22Rv1 (cell line): ENCODE measurements at regions not wholly inside any gene's neighbourhood (a gene's known extent, or its start where the extent isn't known, plus 50 kb on each side); places are given as distances from the start of the nearest gene placed in this dataset.

Experiments used
- H3K27ac ChIP-seq: fragments of 450-650 bp; 2 replicates; pipeline ENCODE4 v1.5.1; 2017
- ZFX ChIP-seq: fragments of 450-650 bp; IDR thresholded peaks from 2 replicates; pipeline ENCODE4 v1.6.1; 2017; ENCODE audit warnings: antibody characterized with exemption, borderline replicate concordance
- TF ChIP-seq, protein P1 (sequence below): fragments of 450-650 bp; IDR thresholded peaks from 2 replicates; pipeline ENCODE4 v1.5.1; 2017; ENCODE audit warnings: mild to moderate bottlenecking

DNA sequence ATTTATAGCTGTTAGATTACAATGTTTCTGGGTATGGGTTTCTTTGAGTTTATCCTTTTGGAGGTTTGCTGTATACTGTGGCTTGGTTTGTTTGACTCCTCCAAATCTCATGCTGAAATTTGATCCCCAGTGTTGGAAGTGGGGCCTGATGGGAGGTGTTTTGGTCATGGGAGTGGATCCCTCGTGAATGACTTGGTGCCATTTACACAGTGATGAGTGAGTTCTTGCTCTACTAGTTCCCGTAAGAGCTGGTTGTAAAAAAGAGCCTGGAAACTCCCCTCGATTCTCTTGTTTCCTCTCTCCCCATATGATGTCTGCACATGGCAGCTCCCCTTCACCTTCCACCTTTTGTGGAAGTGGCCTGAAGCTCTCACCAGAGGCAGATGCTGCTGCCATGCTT lies 324.1 kb downstream of the C7orf25 start:
- no peak for TF ChIP-seq ZFX
- TF ChIP-seq, protein P1, sequence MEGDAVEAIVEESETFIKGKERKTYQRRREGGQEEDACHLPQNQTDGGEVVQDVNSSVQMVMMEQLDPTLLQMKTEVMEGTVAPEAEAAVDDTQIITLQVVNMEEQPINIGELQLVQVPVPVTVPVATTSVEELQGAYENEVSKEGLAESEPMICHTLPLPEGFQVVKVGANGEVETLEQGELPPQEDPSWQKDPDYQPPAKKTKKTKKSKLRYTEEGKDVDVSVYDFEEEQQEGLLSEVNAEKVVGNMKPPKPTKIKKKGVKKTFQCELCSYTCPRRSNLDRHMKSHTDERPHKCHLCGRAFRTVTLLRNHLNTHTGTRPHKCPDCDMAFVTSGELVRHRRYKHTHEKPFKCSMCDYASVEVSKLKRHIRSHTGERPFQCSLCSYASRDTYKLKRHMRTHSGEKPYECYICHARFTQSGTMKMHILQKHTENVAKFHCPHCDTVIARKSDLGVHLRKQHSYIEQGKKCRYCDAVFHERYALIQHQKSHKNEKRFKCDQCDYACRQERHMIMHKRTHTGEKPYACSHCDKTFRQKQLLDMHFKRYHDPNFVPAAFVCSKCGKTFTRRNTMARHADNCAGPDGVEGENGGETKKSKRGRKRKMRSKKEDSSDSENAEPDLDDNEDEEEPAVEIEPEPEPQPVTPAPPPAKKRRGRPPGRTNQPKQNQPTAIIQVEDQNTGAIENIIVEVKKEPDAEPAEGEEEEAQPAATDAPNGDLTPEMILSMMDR = no peak
- H3K27ac ChIP-seq = no peak overlapping the region

DNA sequence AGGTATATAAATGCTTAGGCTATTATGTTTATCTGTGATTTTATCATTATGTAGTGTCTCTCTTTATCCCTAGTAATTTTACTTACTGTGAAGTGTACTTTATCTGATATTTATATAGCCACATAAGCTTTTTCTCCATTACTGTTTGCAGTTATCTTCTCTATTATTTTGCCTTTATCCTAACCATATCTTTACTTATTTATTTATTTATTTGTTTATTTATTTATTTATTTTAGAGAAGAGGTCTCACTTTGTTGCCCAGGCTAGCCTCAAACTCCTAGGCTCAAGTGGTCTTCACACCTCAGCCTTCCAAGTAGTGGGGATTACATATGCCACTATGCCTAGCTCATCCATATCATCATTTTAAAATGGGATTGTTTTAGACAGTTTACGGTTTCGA lies 331.8 kb downstream of the C7orf25 start:
- no peak overlapping the region for H3K27ac ChIP-seq
- TF ChIP-seq, protein P1 = no peak
- TF ChIP-seq ZFX = no peak

DNA sequence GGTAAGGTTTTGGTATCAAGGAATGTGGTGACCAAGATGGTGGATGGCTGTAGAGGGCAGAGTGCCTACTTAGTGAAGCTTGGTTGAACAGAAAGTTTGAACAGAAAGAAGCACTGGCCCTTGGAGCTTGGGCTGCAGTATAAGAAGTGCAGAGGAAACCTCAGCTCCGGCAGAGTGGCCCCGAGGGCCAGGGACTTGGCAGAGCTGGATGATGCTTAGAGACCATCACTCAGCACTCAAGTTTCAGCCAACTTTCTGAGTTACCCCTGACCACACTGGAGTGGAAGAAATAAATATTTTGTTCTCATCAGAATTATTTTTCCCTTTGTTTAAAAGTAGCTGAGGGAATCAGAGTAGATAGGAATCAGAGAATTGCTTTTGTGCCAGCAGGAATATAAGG lies 336.7 kb downstream of the C7orf25 start:
- no peak for TF ChIP-seq ZFX
- TF ChIP-seq, protein P1 = 0 out of 2 replicates have a peak, but pooled peaks have one; percentile 2
- H3K27ac ChIP-seq = no peak overlapping the region

DNA sequence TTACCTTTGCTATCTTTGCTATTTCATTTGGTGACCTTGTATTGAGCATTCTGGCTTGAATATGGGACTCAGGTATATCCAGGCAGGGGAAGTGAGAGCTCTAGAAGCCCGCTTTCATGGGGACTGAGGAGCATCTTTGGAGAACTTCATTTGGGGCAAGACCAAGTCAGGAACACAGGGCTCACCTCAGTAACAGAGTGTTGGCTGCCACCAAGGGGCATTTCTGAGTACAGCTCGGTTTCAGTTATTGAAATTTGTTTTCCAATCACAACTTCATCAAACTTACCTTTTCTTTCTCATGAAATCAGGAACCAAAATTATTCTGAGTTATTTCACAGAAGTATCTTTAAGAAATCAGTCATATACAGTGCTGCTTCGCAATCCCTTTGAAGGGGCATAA lies 337.2 kb downstream of the C7orf25 start:
- TF ChIP-seq, protein P1 = peak; percentile 19; the same call in 1 of the 2 replicates
- TF ChIP-seq ZFX = no peak
- H3K27ac ChIP-seq = no peak overlapping the region

DNA sequence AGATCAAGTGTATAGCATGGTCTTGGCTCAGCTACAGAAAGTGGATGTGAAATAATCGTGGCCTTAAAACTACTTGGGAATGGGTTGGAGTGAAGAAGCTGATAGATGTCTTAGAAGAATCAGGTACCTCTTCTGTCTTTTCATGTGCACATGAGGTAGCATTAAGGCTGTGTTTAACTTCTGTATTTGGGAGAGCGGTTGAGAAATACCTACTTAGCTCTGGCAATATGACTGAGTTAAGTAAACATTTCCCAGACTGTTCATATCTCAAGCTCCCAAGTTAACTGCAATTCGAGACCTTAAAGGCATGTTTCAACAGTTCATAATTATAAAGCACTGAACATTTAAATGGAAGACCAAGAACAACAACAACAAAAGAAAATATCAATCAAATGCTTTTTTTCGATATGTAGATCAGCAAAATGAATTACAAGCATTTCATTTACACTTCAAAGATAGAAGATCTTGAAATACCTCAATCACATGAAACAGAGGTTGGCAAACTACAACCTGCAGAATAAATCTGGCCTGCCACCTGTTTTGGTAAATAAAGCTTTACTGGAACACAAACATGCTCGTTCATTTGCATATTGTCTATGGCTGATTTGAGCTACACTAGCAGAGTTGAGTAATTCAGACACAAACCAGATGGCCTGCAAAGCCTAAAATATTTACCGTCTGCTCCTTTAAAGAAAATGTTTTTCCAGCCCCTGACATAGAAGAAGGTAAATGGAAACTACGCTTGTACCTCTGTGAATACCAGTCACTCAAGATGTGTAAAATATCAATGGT lies 337.1 kb upstream of the GLI3 start:
- no peak overlapping the region for H3K27ac ChIP-seq
- TF ChIP-seq ZFX = no peak
- TF ChIP-seq, protein P1 = no peak

DNA sequence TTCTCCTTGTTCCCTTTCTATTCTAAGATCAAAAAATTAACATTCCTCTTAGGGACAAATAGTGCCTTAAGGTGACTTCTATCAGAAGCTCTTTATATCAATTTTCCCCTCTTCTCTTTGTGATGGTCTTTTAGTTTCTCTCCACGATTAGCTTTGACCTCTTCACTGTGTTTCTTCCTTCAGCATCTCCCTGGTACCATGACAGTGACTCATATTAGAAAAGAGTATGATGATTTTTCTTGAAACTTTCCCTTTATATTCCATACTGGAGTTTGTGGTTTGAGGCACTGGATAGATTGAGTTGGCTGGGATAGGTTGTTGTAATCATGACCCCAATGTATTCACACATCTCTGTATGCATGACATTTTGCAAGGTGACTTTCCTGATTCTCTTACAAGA lies 335.6 kb upstream of the GLI3 start:
- no peak for TF ChIP-seq ZFX
- TF ChIP-seq, protein P1 = no peak

DNA sequence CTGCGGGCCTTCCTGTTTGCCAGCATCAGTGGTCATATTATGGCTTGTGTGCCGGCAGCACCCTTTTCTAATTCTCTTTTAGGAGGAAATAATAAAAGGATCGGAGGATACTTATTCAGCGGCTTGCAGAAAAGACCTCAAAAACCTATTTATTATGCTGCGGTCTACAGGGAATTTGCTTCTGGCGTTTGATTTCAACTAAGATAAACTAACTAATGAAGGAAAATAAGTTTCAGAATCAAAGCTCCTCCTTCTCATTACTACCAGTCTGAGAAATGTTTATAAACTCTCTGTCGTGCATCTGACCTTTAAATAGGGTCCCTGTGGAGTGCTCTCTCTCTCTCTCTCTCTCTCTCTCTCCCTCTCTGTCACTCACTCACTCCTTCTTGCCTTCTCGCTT lies 335.0 kb upstream of the GLI3 start:
- no peak overlapping the region for H3K27ac ChIP-seq
- TF ChIP-seq ZFX = no peak
- TF ChIP-seq, protein P1 = no peak

More for the DNA sequence above, 335.6 kb upstream of the GLI3 start:
- H3K27ac ChIP-seq = no peak overlapping the region
